ENCODE measurements at regions not wholly inside any gene's neighbourhood (a gene's known extent, or its start where the extent isn't known, plus 50 kb on each side); places are given as distances from the start of the nearest gene placed in this dataset.

DNA sequence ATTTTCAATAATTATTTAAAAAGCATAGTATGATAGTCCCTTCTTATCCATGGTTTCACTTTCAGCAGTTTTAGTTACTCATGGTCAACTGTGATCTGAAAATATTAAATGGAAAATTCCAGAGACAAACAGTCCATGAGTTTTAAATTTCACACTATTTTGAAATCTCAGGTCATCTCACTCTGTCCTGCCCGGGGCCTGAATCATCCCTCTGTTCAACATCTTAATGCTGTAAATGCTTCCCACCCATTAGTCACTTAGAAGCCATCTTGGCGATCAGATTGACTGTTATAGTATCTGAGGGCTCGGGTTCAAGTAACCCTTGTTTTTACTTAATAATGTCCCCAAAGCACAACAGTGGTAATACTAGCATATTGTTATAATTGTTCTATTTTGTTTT lies 1509.3 kb downstream of the FAM181B start:
- WGBS (ENCODE audit: extremely low coverage, insufficient read length, low lambda C conversion rate), result no CpG with 5 or more reads among the region's 3 CpGs
- Histone ChIP-seq H3K18ac (ENCODE audit: insufficient read length, low read depth, low read length) (no peak overlapping the region), H3K4me2 (ENCODE audit: insufficient read depth, insufficient read length, low read length) (no peak overlapping the region), H2BK15ac (ENCODE audit: low read depth, low read length) (no peak overlapping the region), H4K91ac (ENCODE audit: insufficient read length, low read depth, low read length) (no peak overlapping the region), H3K23me2 (ENCODE audit: insufficient read length, low read depth, low read length, poor library complexity, severe bottlenecking) (no peaks in the 10 kb centered on the region), H3K4me1 (ENCODE audit: insufficient read depth, low read length) (no peaks in the 10 kb centered on the region), H4K5ac (ENCODE audit: insufficient read length, low read depth, low read length) (no peak overlapping the region), H2AK5ac (ENCODE audit: insufficient read length, low read length) (no peak overlapping the region), H4K20me1 (ENCODE audit: control insufficient read depth, insufficient read depth, insufficient read length) (no peaks in the 10 kb centered on the region), H2BK20ac (ENCODE audit: low read depth, low read length, poor library complexity, severe bottlenecking) (no peak overlapping the region), H3K27ac (ENCODE audit: insufficient read length, low read depth, low read length) (no peak overlapping the region), H2AFZ (ENCODE audit: low read length) (no peak overlapping the region), H3K79me2 (ENCODE audit: insufficient read depth, low read length) (no peaks in the 10 kb centered on the region), H3K4ac (ENCODE audit: low read depth, low read length) (no peak overlapping the region), H3K9me3 (ENCODE audit: control insufficient read depth, low read depth, low read length) (no peaks in the 10 kb centered on the region), H3K56ac (ENCODE audit: insufficient read length, low read depth, low read length) (no peak overlapping the region), H4K8ac (replicated peaks; ENCODE audit: insufficient read length, low read depth, low read length) (no peak overlapping the region), H2BK5ac (ENCODE audit: insufficient read length, low read length) (no peak overlapping the region), H3K14ac (ENCODE audit: insufficient read depth, low read length) (no peak overlapping the region), H3K23ac (ENCODE audit: insufficient read length, low read depth, low read length) (no peak overlapping the region), H3K9ac (ENCODE audit: extremely low read depth, insufficient read length, low read length) (no peak overlapping the region), H2BK12ac (ENCODE audit: insufficient read length, low read depth, low read length) (no peak overlapping the region), H3K79me1 (ENCODE audit: insufficient read depth, low read depth, low read length, poor library complexity, severe bottlenecking) (no peaks in the 10 kb centered on the region), H3K27me3 (ENCODE audit: insufficient read depth, low read length) (no peaks in the 10 kb centered on the region), H3T11ph (ENCODE audit: low read length) (no peak overlapping the region), H2BK120ac (ENCODE audit: low read depth, low read length, poor library complexity, severe bottlenecking) (no peak overlapping the region)
- no peaks in the 10 kb centered on the region for H3K9me3 Mint-ChIP-seq
- TF ChIP-seq, protein P1, sequence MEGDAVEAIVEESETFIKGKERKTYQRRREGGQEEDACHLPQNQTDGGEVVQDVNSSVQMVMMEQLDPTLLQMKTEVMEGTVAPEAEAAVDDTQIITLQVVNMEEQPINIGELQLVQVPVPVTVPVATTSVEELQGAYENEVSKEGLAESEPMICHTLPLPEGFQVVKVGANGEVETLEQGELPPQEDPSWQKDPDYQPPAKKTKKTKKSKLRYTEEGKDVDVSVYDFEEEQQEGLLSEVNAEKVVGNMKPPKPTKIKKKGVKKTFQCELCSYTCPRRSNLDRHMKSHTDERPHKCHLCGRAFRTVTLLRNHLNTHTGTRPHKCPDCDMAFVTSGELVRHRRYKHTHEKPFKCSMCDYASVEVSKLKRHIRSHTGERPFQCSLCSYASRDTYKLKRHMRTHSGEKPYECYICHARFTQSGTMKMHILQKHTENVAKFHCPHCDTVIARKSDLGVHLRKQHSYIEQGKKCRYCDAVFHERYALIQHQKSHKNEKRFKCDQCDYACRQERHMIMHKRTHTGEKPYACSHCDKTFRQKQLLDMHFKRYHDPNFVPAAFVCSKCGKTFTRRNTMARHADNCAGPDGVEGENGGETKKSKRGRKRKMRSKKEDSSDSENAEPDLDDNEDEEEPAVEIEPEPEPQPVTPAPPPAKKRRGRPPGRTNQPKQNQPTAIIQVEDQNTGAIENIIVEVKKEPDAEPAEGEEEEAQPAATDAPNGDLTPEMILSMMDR (conservative IDR thresholded peaks at IDR 0.05), result no peak
- H3K27me3 Mint-ChIP-seq (ENCODE audit: low read depth), result no peaks in the 10 kb centered on the region
- no peak overlapping the region for H3K4me3 Mint-ChIP-seq
- H3K36me3 Mint-ChIP-seq (ENCODE audit: insufficient read depth in 1 of 3, low read depth in 3 of 3), result no peaks in the 10 kb centered on the region
- H3K4me1 Mint-ChIP-seq, result no peaks in the 10 kb centered on the region
- no peak for DNase-seq
- H3K27ac Mint-ChIP-seq, result no peak overlapping the region

Measured in H9 (cell line).